GM18519 (cell line): ENCODE measurements at regions not wholly inside any gene's neighbourhood (a gene's known extent, or its start where the extent isn't known, plus 50 kb on each side); places are given as distances from the start of the nearest gene placed in this dataset.
"Not testable (repeated sequence)": the region's sequence is repeated elsewhere in the genome, so short reads cannot be mapped to it uniquely, and the experiment has no call there.

ENCODE experiments used
- ATAC-seq: cut with Tn5 transposase; IDR thresholded peaks from one replicate; pipeline ENCODE4 v1.9.1; 2021; ENCODE audit warnings: mild to moderate bottlenecking, moderate library complexity; ENCODE audit not compliant: unreplicated experiment, low FRiP score

GRCh38 chr5:20942603-20943002, 954.6 kb upstream of the CDH18 start:
- not testable (repeated sequence) for ATAC-seq

- ATAC-seq: not testable (repeated sequence)
Measured at GRCh38 chr5:20940786-20941185, 952.8 kb upstream of the CDH18 start.

GRCh38 chr5:20890936-20891335, 902.9 kb upstream of the CDH18 start:
- not testable (repeated sequence) for ATAC-seq

GRCh38 chr5:20875726-20876125, 887.7 kb upstream of the CDH18 start:
- ATAC-seq: not testable (repeated sequence)

- ATAC-seq: not testable (repeated sequence)
Measured at GRCh38 chr5:20865892-20866291, 877.9 kb upstream of the CDH18 start.

GRCh38 chr5:20833081-20833627, 845.2 kb upstream of the CDH18 start:
- no peak for ATAC-seq

GRCh38 chr5:20832204-20833080, 844.4 kb upstream of the CDH18 start:
- ATAC-seq: no peak

- ATAC-seq: not testable (repeated sequence)
Measured at GRCh38 chr5:20825951-20826350, 838.0 kb upstream of the CDH18 start.

- not testable (repeated sequence) for ATAC-seq
Measured at GRCh38 chr5:20797216-20797615, 809.2 kb upstream of the CDH18 start.

GRCh38 chr5:20784755-20785154, 796.8 kb upstream of the CDH18 start:
- ATAC-seq: not testable (repeated sequence)

GRCh38 chr5:20783484-20783883, 795.5 kb upstream of the CDH18 start:
- ATAC-seq: not testable (repeated sequence)

- not testable (repeated sequence) for ATAC-seq
Measured at GRCh38 chr5:20771338-20771737, 783.3 kb upstream of the CDH18 start.

GRCh38 chr5:20765074-20765473, 777.1 kb upstream of the CDH18 start:
- ATAC-seq: not testable (repeated sequence)

GRCh38 chr5:20759459-20759858, 771.5 kb upstream of the CDH18 start:
- not testable (repeated sequence) for ATAC-seq

- not testable (repeated sequence) for ATAC-seq
Measured at GRCh38 chr5:20752179-20752578, 764.2 kb upstream of the CDH18 start.

GRCh38 chr5:20735715-20736114, 747.7 kb upstream of the CDH18 start:
- ATAC-seq: peak; percentile 65

- ATAC-seq: not testable (repeated sequence)
Measured at GRCh38 chr5:20732223-20732622, 744.2 kb upstream of the CDH18 start.

- ATAC-seq: not testable (repeated sequence)
Measured at GRCh38 chr5:20721286-20721685, 733.3 kb upstream of the CDH18 start.

GRCh38 chr5:20711520-20712155, 723.6 kb upstream of the CDH18 start:
- ATAC-seq: not testable (repeated sequence)

- ATAC-seq: not testable (repeated sequence)
Measured at GRCh38 chr5:20707634-20708033, 719.6 kb upstream of the CDH18 start.

- no peak for ATAC-seq
Measured at GRCh38 chr5:20694121-20694520, 706.1 kb upstream of the CDH18 start.
